Keratinocyte (primary cell): ENCODE measurements at regions not wholly inside any gene's neighbourhood (a gene's known extent, or its start where the extent isn't known, plus 50 kb on each side); places are given as distances from the start of the nearest gene placed in this dataset.

Experiments
- DNase-seq: peaks from one replicate; pipeline ENCODE4 v3.0.0-alpha.2; 2011; ENCODE audit warnings: low read depth, missing footprints, low spot score
- FAIRE-seq: peaks from 2 replicates; lab custom pipeline; 2011; peaks lifted over from hg19 to GRCh38; lab: Jason Lieb, UNC
- H2AFZ ChIP-seq: 2 replicates; pipeline ENCODE4 v1.6.0; 2012; ENCODE audit warnings: low read length, control low read depth, inconsistent platforms; ENCODE audit not compliant: control insufficient read depth
- H3K27ac ChIP-seq: 2 replicates; pipeline ENCODE4 v1.5.1; 2011; ENCODE audit warnings: low read length; ENCODE audit not compliant: control insufficient read depth, insufficient read depth
- H3K27me3 ChIP-seq: 3 replicates; pipeline ENCODE4 v1.6.0; 2011; ENCODE audit warnings: low read length; ENCODE audit not compliant: control insufficient read depth, insufficient read depth; ENCODE audit errors: extremely low read depth
- H3K36me3 ChIP-seq, 2 experiments: 2 replicates in 1 of 2; 3 replicates in 1 of 2; pipeline ENCODE4 v1.5.1; 2011; ENCODE audit warnings: low read length in 2 of 2, mild to moderate bottlenecking in 1 of 2; ENCODE audit not compliant: control insufficient read depth in 2 of 2, insufficient read depth in 2 of 2; ENCODE audit errors: extremely low read depth in 1 of 2
- H3K4me1 ChIP-seq: 3 replicates; pipeline ENCODE4 v1.5.1; 2011; ENCODE audit warnings: low read length; ENCODE audit not compliant: control insufficient read depth, insufficient read depth; ENCODE audit errors: extremely low read depth
- H3K4me2 ChIP-seq: 3 replicates; pipeline ENCODE4 v1.6.0; 2011; ENCODE audit warnings: low read depth, low read length; ENCODE audit not compliant: control insufficient read depth, insufficient read depth; ENCODE audit errors: extremely low read depth
- H3K4me3 ChIP-seq, 3 experiments: fragments of 200-600 bp in 1 of 3; sonication (generic) in 1 of 3; 2 replicates in 2 of 3; 3 replicates in 1 of 3; pipeline ENCODE4 v1.5.1; 2011 to 2016; ENCODE audit warnings: low read length in 3 of 3, mild to moderate bottlenecking in 3 of 3, control low read depth in 2 of 3, inconsistent platforms in 1 of 3, low read depth in 1 of 3, mixed read lengths in 1 of 3, mixed run types in 1 of 3, moderate library complexity in 1 of 3; ENCODE audit not compliant: control insufficient read depth in 2 of 3, insufficient read depth in 2 of 3; ENCODE audit errors: extremely low read depth in 1 of 3
- H3K79me2 ChIP-seq: 2 replicates; pipeline ENCODE4 v1.6.0; 2012; ENCODE audit warnings: low read length; ENCODE audit not compliant: control insufficient read depth, insufficient read depth
- H3K9ac ChIP-seq: 3 replicates; pipeline ENCODE4 v1.6.0; 2011; ENCODE audit warnings: low read length; ENCODE audit not compliant: control insufficient read depth, insufficient read depth; ENCODE audit errors: extremely low read depth
- H3K9me1 ChIP-seq: 3 replicates; pipeline ENCODE4 v1.6.0; 2011; ENCODE audit warnings: low read length; ENCODE audit not compliant: control insufficient read depth, insufficient read depth; ENCODE audit errors: extremely low read depth
- H3K9me3 ChIP-seq: 2 replicates; pipeline ENCODE4 v1.5.1; 2012; ENCODE audit warnings: low read depth, low read length; ENCODE audit not compliant: control insufficient read depth
- H4K20me1 ChIP-seq: 3 replicates; pipeline ENCODE4 v1.6.0; 2011; ENCODE audit warnings: low read length; ENCODE audit not compliant: control insufficient read depth, insufficient read depth; ENCODE audit errors: extremely low read depth
- CTCF ChIP-seq, 3 experiments: IDR thresholded peaks in 1 of 3; conservative IDR thresholded peaks in 1 of 3; optimal IDR thresholded peaks in 1 of 3; 2 replicates in 2 of 3; 3 replicates in 1 of 3; pipeline versions ENCODE3 to v1.5.1; 2011; ENCODE audit warnings: low read length in 3 of 3, mild to moderate bottlenecking in 3 of 3, moderate library complexity in 2 of 3, control low read depth in 1 of 3, inconsistent platforms in 1 of 3; ENCODE audit not compliant: insufficient read depth in 2 of 3; ENCODE audit errors: extremely low read depth in 1 of 3
- EZH2 ChIP-seq: IDR thresholded peaks from one replicate; pipeline ENCODE4 v1.6.1; 2012; ENCODE audit warnings: inconsistent platforms, mild to moderate bottlenecking, low read length, moderate library complexity
- dilution Hi-C: fragments of 300-500 bp; cut with MboI; formaldehyde crosslinking; loops from one replicate; pipeline ENCODE4 v1.7.0; 2020; ENCODE audit warnings: low sequenced_read_pairs; ENCODE audit not compliant: extremely low pct_ligation_motif_present

- Histone ChIP-seq H3K4me2 (no peak overlapping the region), H3K9me1 (no peaks in the 10 kb centered on the region), H3K9ac (no peak overlapping the region), H3K27me3 (no peaks in the 10 kb centered on the region), H3K4me1 (no peaks in the 10 kb centered on the region), H3K79me2 (no peaks in the 10 kb centered on the region), H3K27ac (no peak overlapping the region), H2AFZ (no peak overlapping the region), H3K36me3 (no peaks in the 10 kb centered on the region), H4K20me1 (no peaks in the 10 kb centered on the region), H3K9me3 (no peaks in the 10 kb centered on the region), H3K4me3 (no peak overlapping the region)
- FAIRE-seq: no peak
- dilution Hi-C loops: no loop called here
- TF ChIP-seq CTCF (optimal IDR thresholded peaks at IDR 0.05 in 1 of 3, IDR thresholded peaks at IDR 0.05 in 1 of 3, conservative IDR thresholded peaks at IDR 0.05 in 1 of 3; ENCODE audit: extremely low read depth in 1 of 3, insufficient read depth in 2 of 3, low read length in 3 of 3) (no peak), EZH2 (no peak)
- no peak for DNase-seq
Observed at GRCh38 chr12:92582893-92583292, 119.9 kb upstream of the PLEKHG7 start.

DNA sequence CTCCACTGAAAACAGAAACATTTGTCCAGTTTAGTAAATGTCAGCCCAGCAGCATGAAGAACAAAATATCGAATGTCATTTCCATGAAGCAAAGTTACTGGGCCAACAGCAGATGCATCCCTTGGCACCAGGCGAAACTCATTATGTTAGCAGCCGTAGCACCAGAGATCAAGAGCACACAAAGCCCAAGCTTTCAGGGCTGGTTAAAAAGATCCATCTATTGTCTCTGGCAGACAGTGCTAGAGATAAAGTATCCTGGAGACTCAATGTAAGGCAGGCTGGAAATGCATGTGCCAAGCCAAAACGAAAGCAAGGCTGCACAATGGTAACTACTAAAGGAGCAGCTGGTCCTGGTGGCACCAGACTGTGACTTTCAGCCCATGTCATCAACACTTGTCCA is 120.3 kb upstream of the PLEKHG7 start:
- Histone ChIP-seq H3K4me1 (no peaks in the 10 kb centered on the region), H4K20me1 (no peaks in the 10 kb centered on the region), H3K9me3 (no peaks in the 10 kb centered on the region), H2AFZ (no peak overlapping the region), H3K27me3 (no peaks in the 10 kb centered on the region), H3K4me2 (no peak overlapping the region), H3K79me2 (no peaks in the 10 kb centered on the region), H3K9me1 (no peaks in the 10 kb centered on the region), H3K9ac (no peak overlapping the region), H3K4me3 (no peak overlapping the region), H3K36me3 (no peaks in the 10 kb centered on the region), H3K27ac (no peak overlapping the region)
- dilution Hi-C loops: no loop called here
- TF ChIP-seq CTCF (optimal IDR thresholded peaks at IDR 0.05 in 1 of 3, IDR thresholded peaks at IDR 0.05 in 1 of 3, conservative IDR thresholded peaks at IDR 0.05 in 1 of 3; ENCODE audit: extremely low read depth in 1 of 3, insufficient read depth in 2 of 3, low read length in 3 of 3) (no peak), EZH2 (no peak)
- DNase-seq (no peak), FAIRE-seq (no peak)
